KOPT-K1 (cell line): ENCODE measurements at regions not wholly inside any gene's neighbourhood (a gene's known extent, or its start where the extent isn't known, plus 50 kb on each side); places are given as distances from the start of the nearest gene placed in this dataset.

Experiments used
- H3K27ac ChIP-seq: fragments of 200-600 bp; sonication (generic); 2 replicates; pipeline ENCODE4 v1.5.1; 2016; ENCODE audit warnings: antibody characterized with exemption, mild to moderate bottlenecking, low read depth, low read length; ENCODE audit not compliant: poor library complexity, severe bottlenecking
- H3K36me3 ChIP-seq: fragments of 200-600 bp; sonication (generic); 2 replicates; pipeline ENCODE4 v1.5.1; 2017; ENCODE audit warnings: antibody characterized with exemption, mild to moderate bottlenecking, low read length, moderate library complexity; ENCODE audit not compliant: insufficient read depth
- H3K9me3 ChIP-seq: fragments of 200-600 bp; sonication (generic); 2 replicates; pipeline ENCODE4 v1.5.1; 2017; ENCODE audit warnings: antibody characterized with exemption, low read length, mild to moderate bottlenecking; ENCODE audit not compliant: insufficient read depth, poor library complexity, severe bottlenecking

GRCh38 chr3:124514683-124515082 is 215.6 kb upstream of the UMPS start:
- no peaks in the 10 kb centered on the region for H3K36me3 ChIP-seq
- no peak overlapping the region for H3K27ac ChIP-seq
- H3K9me3 ChIP-seq: no peaks in the 10 kb centered on the region

- no peak overlapping the region for H3K27ac ChIP-seq
These were observed 213.9 kb upstream of the UMPS start for GRCh38 chr3:124516333-124516732.

GRCh38 chr3:124517306-124517705 is 212.9 kb upstream of the UMPS start:
- H3K27ac ChIP-seq: no peak overlapping the region
- H3K9me3 ChIP-seq: no peaks in the 10 kb centered on the region
- no peaks in the 10 kb centered on the region for H3K36me3 ChIP-seq

More at GRCh38 chr3:124516333-124516732, 213.9 kb upstream of the UMPS start:
- Histone ChIP-seq H3K9me3 (no peaks in the 10 kb centered on the region), H3K36me3 (no peaks in the 10 kb centered on the region)

- no peak overlapping the region for H3K27ac ChIP-seq
These were observed 211.9 kb upstream of the UMPS start for GRCh38 chr3:124518350-124518749.

GRCh38 chr3:124519591-124520194 is 210.6 kb upstream of the UMPS start:
- H3K9me3 ChIP-seq: no peaks in the 10 kb centered on the region
- H3K27ac ChIP-seq: no peak overlapping the region
- no peaks in the 10 kb centered on the region for H3K36me3 ChIP-seq

More at GRCh38 chr3:124518350-124518749, 211.9 kb upstream of the UMPS start:
- H3K36me3 ChIP-seq: no peaks in the 10 kb centered on the region
- H3K9me3 ChIP-seq: no peaks in the 10 kb centered on the region

- H3K27ac ChIP-seq: no peak overlapping the region
- no peaks in the 10 kb centered on the region for H3K9me3 ChIP-seq
- no peaks in the 10 kb centered on the region for H3K36me3 ChIP-seq
These were observed 209.3 kb upstream of the UMPS start for GRCh38 chr3:124520970-124521369.

- Histone ChIP-seq H3K9me3 (no peaks in the 10 kb centered on the region), H3K36me3 (no peaks in the 10 kb centered on the region), H3K27ac (no peak overlapping the region)
These were observed 208.1 kb upstream of the UMPS start for GRCh38 chr3:124522082-124522625.

- no peaks in the 10 kb centered on the region for H3K9me3 ChIP-seq
- H3K36me3 ChIP-seq: no peaks in the 10 kb centered on the region
- H3K27ac ChIP-seq: no peak overlapping the region
These were observed 203.7 kb upstream of the UMPS start for GRCh38 chr3:124526601-124527000.

GRCh38 chr3:124529826-124530571 is 200.3 kb upstream of the UMPS start:
- Histone ChIP-seq H3K9me3 (no peaks in the 10 kb centered on the region), H3K36me3 (no peaks in the 10 kb centered on the region), H3K27ac (no peak overlapping the region)

GRCh38 chr3:124530916-124531315 is 199.3 kb upstream of the UMPS start:
- no peaks in the 10 kb centered on the region for H3K36me3 ChIP-seq
- H3K9me3 ChIP-seq: no peaks in the 10 kb centered on the region
- H3K27ac ChIP-seq: no peak overlapping the region

- H3K27ac ChIP-seq: no peak overlapping the region
- H3K9me3 ChIP-seq: no peaks in the 10 kb centered on the region
- H3K36me3 ChIP-seq: no peaks in the 10 kb centered on the region
These were observed 198.2 kb upstream of the UMPS start for GRCh38 chr3:124532071-124532470.

GRCh38 chr3:124535306-124535705 is 194.9 kb upstream of the UMPS start:
- Histone ChIP-seq H3K9me3 (no peaks in the 10 kb centered on the region), H3K36me3 (no peaks in the 10 kb centered on the region), H3K27ac (no peak overlapping the region)

- Histone ChIP-seq H3K9me3 (no peaks in the 10 kb centered on the region), H3K36me3 (no peaks in the 10 kb centered on the region), H3K27ac (no peak overlapping the region)
These were observed 189.6 kb upstream of the UMPS start for GRCh38 chr3:124540550-124541211.

- Histone ChIP-seq H3K36me3 (no peaks in the 10 kb centered on the region), H3K9me3 (no peaks in the 10 kb centered on the region), H3K27ac (no peak overlapping the region)
These were observed 187.9 kb upstream of the UMPS start for GRCh38 chr3:124542214-124542869.

GRCh38 chr3:124545891-124546290 is 184.4 kb upstream of the UMPS start:
- no peaks in the 10 kb centered on the region for H3K9me3 ChIP-seq
- no peak overlapping the region for H3K27ac ChIP-seq
- H3K36me3 ChIP-seq: no peaks in the 10 kb centered on the region
